ENCODE measurements at regions not wholly inside any gene's neighbourhood (a gene's known extent, or its start where the extent isn't known, plus 50 kb on each side); places are given as distances from the start of the nearest gene placed in this dataset.

- no peak for DNase-seq
These were observed 168.8 kb downstream of the TANC2 start for GRCh38 chr17:63134867-63135266.

GRCh38 chr17:63136369-63137012 is 170.5 kb downstream of the TANC2 start:
- DNase-seq: no peak

- no peak for DNase-seq
These were observed 171.1 kb downstream of the TANC2 start for GRCh38 chr17:63137163-63137562.

GRCh38 chr17:63138713-63139112 is 172.7 kb downstream of the TANC2 start:
- no peak for DNase-seq

DNA sequence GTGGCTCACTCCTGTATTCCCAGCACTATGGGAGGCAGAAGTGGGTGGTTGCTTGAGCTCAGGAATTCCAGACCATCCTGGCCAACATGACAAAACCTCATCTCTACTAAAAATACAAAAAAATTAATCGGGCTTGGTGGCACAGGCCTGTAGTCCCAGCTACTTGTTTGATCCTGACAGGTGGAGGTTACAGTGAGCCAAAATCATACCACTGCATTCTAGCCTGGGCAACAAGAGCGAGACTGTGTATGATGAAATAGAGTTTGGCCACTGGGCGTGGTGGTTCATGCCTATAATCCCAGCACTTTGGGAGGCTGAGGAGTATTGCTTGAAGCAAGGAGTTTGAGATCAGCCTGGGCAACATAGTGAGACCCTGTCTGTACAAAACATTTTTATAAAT is 173.3 kb downstream of the TANC2 start:
- no peak for DNase-seq

DNA sequence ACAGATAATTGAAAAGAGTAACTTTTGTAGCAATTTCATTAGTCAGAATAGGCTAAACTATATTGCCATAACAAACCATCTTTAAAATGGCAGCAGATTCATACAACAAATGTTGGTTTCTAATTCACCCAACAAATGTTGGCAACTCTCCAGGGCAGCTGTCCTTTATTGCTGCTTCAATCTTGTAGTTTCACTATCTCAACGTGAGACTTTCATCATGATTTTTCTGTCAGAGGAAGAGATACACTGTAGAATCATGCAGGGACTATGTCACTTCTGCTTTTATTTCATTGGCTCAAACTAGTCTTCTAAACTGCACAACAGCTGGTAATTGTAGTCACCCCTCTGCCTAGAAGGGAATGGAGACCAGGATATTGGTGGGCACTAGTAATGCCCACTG is 174.2 kb downstream of the TANC2 start:
- peak; percentile 52 for DNase-seq

- DNase-seq: no peak
These were observed 176.8 kb downstream of the TANC2 start for GRCh38 chr17:63142836-63143235.

DNA sequence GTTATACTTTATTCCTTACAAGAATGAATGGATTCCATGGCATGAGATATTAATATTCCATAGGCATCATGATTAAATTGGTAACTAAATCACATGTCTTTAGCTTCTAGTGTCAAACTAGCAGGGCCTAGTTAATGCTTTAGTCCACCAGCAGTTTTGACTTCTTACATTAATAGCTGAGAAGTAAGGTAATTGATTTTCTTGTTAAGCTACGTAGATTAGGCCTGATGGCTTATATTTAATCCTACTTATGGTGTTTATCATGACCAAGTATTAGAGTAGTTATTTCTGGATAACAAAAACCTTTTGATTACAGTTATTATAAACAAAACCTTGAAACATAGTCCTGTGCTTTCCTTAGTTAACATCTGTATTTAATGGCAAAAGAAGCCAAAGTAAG is 184.5 kb downstream of the TANC2 start:
- no peak for DNase-seq

DNA sequence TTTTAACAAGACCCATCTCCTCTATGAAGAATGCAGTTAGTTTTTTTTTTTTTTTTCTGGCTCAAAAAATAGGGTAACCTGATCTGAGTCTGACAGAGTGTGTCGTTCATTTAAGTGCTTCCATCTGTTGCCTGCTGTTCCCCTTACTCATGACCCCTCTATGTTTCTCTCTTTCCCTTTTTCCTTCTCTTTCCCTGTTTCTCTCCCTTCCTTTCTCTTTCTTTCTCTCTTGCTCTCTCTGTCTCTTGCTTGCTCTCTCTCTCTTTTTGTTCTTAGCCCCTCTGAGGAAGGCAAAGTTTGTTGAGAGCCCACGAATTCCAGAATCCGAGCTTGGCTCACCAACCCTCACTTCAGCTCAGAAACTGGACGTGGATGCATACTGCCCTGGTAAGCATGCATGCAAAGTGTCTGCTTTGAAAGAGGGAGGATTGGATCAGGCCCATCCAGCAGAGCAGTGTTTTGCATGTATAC is 185.0 kb downstream of the TANC2 start:
- DNase-seq: no peak

- no peak for DNase-seq
These were observed 186.0 kb downstream of the TANC2 start for GRCh38 chr17:63151941-63152523.

DNA sequence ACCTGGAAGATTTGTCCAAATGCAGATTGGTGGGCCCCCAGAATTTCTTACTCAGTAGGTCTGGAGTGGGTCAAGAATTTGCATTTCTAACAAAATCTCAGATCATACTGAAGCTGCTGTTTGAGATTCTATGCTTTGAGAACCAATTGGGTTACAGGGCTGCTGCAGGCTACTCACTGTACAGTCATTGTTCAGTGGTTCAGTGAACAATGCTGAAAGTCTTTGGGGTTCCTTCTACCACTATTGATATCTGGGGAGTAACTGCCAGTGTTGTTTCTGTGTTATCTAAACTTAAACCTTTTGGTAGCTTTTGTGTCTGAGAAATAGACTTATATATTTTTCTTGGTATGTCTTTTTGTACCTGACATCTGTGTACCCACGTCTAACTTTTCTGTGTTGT is 187.5 kb downstream of the TANC2 start:
- DNase-seq: no peak

DNA sequence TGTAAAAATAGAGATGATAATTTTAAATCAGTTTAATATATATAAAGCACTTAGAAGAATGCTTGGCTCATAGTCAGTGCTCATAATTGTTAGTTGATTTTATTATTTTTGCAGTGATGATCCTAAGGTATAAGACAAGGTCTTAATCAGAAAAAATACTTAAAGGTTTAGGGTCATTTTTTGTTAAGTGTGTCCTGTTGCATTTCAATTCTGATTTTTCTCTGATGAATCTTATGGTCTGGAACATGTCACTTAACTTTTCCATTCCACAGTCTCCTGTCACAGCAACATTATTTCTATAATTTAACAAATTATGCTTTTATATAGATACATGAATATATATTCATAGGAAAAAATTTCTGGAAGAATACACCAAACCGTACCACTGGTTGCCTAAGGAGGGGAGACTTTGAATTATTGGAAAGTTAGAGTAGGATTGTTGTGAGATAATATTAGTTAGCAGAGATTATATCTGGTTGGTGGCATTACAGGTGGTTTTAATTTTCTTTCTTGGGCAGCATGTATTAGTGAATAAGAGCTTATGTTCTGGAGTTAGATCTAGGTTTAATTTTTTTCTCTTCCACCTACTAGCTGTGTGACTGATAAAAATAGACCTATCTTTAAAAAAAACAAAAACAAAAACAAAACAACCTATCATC is 188.7 kb downstream of the TANC2 start:
- DNase-seq: no peak

DNA sequence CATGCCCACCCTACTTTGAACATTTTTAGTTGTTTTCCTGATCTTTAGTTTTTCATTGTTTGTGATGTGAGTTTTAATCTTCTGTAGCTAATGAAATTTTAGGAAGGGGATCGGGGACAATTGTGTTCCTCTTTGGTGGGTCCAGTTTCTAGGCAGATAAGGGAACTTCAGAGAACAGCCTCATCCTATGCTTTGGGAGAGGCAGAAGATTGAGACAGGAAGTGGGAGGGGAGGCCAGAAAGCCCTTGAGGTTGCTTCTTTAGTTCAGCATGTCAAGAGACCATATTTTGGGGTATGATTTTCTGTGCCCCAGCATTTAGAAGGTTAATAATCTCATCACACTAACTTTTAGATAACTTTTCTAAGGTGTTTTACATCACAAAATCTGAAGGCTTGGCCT is 191.0 kb downstream of the TANC2 start:
- no peak for DNase-seq

DNA sequence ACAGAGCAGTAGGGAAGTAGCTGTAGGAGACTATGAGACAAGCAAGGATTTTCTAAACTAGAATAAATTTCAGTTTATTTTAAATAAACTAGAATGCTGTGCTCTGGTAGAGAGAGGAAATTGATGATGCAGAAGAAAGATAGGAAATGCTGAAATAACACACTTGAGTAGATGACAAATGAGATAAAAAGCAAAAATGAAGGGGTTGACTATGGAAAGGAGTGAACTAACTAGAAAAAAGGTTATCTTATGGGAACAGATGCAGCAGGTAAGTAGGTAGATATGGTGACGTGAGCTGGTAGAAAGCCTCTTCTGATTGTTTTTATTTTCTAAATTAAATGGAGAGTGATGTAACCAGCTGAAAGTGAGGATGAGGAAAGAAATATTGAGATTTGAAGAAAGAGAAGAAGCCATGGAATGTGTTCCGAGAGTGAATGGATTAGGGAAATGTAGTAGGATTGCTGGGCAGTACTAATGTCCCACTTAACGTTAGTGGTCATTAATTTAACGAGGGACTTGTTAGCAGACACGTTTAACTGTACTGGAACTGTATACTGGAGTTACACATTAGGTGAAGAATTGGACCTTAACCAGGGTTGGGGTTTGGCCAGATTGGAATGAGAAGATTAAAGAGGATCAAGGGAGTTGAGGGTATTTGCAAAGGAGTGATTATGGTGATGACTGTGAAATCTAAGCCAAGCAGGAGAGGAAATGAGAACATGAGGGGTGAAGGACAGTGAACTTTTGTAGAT is 196.5 kb downstream of the TANC2 start:
- DNase-seq: no peak

- no peak for DNase-seq
These were observed 197.1 kb downstream of the TANC2 start for GRCh38 chr17:63163158-63163520.

DNA sequence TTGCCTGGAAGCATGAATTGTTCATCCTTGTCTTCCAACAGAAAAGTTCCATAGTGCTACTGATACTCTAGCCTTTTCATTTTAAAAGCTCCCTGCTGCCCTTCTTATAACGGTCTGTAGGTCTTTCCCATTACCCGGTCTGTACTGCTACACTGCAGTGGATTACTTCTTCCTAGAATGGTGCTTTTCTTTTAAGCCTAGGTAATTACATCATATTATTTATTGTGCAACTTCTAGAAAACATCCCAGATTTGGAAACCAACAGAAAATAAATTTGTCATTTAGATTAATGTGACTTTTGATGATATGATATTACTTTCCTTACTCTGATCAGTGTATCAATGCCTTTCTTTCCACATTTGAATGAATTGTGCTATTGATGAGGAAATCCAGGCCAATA is 199.4 kb downstream of the TANC2 start:
- DNase-seq: no peak

- no peak for DNase-seq
These were observed 204.8 kb downstream of the TANC2 start for GRCh38 chr17:63170795-63171194.

GRCh38 chr17:63171428-63172393 is 205.7 kb downstream of the TANC2 start:
- DNase-seq: no peak

GRCh38 chr17:63173450-63173849 is 207.4 kb downstream of the TANC2 start:
- DNase-seq: no peak

- no peak for DNase-seq
These were observed 207.9 kb downstream of the TANC2 start for GRCh38 chr17:63173903-63174302.

GRCh38 chr17:63178530-63178929 is 212.5 kb downstream of the TANC2 start:
- no peak for DNase-seq

- no peak for DNase-seq
These were observed 215.8 kb downstream of the TANC2 start for GRCh38 chr17:63181856-63182255.

DNA sequence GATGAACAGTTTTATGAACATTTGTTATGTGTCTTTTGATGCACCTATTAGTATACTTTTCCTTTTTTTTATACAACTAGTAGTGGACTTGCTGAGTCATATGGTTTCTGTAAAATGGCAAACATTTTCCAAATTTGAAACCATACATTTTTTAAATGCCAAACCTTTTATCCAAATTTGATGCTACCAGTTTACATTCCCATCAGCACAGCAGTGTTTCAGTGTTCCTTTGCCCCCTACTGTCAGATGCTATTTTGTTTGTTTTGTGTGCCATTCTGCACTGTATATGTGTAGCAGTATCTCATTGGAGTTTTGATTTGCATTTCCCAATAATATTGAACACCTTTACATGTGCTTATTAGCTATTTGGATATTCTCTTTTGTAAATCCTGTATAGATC is 219.4 kb downstream of the TANC2 start:
- DNase-seq: no peak
